GM23248 (cell line): ENCODE measurements at regions not wholly inside any gene's neighbourhood (a gene's known extent, or its start where the extent isn't known, plus 50 kb on each side); places are given as distances from the start of the nearest gene placed in this dataset.

Experiments
- EZH2 ChIP-seq: fragments of 200-600 bp; sonication (generic); IDR thresholded peaks from 2 replicates; pipeline ENCODE4 v1.6.1; 2018; ENCODE audit warnings: antibody characterized with exemption, mild to moderate bottlenecking; ENCODE audit not compliant: insufficient read depth, poor library complexity, severe bottlenecking
- EZH2phosphoT487 ChIP-seq: fragments of 200-600 bp; sonication (generic); IDR thresholded peaks from 2 replicates; pipeline ENCODE4 v1.6.1; 2018; ENCODE audit warnings: antibody characterized with exemption, moderate library complexity, mild to moderate bottlenecking, low read depth; ENCODE audit not compliant: insufficient read depth

GRCh38 chr1:82632155-82632554 is 831.4 kb downstream of the ADGRL2 start:
- TF ChIP-seq EZH2phosphoT487 (no peak), EZH2 (no peak)
